WTC11 (cell line): ENCODE measurements at regions not wholly inside any gene's neighbourhood (a gene's known extent, or its start where the extent isn't known, plus 50 kb on each side); places are given as distances from the start of the nearest gene placed in this dataset.

Experiments used
- ATAC-seq: fragments of 200-7000 bp; cut with Tn5 transposase; 2 replicates; pipeline ENCODE4 v1.10.0; 2021; ENCODE audit warnings: mild to moderate bottlenecking, moderate library complexity
- CTCF ChIA-PET: fragments of 300-600 bp; sonication (Branson Sonifier 250); formaldehyde crosslinking; loops from one replicate; lab custom pipeline; 2021; ENCODE audit warnings: antibody characterized with exemption; lab: Charles Lee
- POLR2A ChIA-PET: fragments of 350-600 bp; sonication (Branson Sonifier 250); formaldehyde crosslinking; loops from one replicate; lab custom pipeline; 2021; ENCODE audit warnings: antibody characterized with exemption; lab: Charles Lee
- DNase-seq: peaks from one replicate; pipeline ENCODE4 v3.0.0; 2021; ENCODE audit warnings: low spot score
- H3K27ac Mint-ChIP-seq: 2 replicates; pipeline ENCODE4 v1.8.0; 2021; ENCODE audit warnings: mixed read lengths
- H3K27me3 Mint-ChIP-seq: 2 replicates; pipeline ENCODE4 v1.8.0; 2021; ENCODE audit warnings: low read depth, mild to moderate bottlenecking, moderate library complexity, mixed read lengths
- H3K36me3 Mint-ChIP-seq: 2 replicates; pipeline ENCODE4 v1.8.0; 2021; ENCODE audit warnings: mixed read lengths
- H3K4me1 Mint-ChIP-seq: 2 replicates; pipeline ENCODE4 v1.8.0; 2022; ENCODE audit warnings: mixed read lengths
- H3K4me3 Mint-ChIP-seq: 2 replicates; pipeline ENCODE4 v1.8.0; 2021; ENCODE audit warnings: mild to moderate bottlenecking, moderate library complexity, mixed read lengths
- H3K9me3 Mint-ChIP-seq: 2 replicates; pipeline ENCODE4 v1.8.0; 2021; ENCODE audit warnings: mixed read lengths
- CREB1 ChIP-seq: sonication (generic); formaldehyde crosslinking; IDR thresholded peaks from 2 replicates; pipeline ENCODE4 v1.8.0; 2023; ENCODE audit warnings: mild to moderate bottlenecking, missing genetic modification reagents
- GABPB1 ChIP-seq: sonication (generic); formaldehyde crosslinking; IDR thresholded peaks from 2 replicates; pipeline ENCODE4 v1.8.1; 2023; ENCODE audit warnings: mild to moderate bottlenecking, missing genetic modification reagents
- GTF2I ChIP-seq: fragments of 250-450 bp; sonication (Bioruptor Pico); conservative IDR thresholded peaks from 2 replicates; pipeline ENCODE4 v1.4.0; 2021; ENCODE audit warnings: mild to moderate bottlenecking
- MXD4 ChIP-seq: fragments of 250-450 bp; sonication (Bioruptor Pico); IDR thresholded peaks from 2 replicates; pipeline ENCODE4 v1.8.0; 2021; ENCODE audit warnings: mild to moderate bottlenecking, moderate library complexity, borderline replicate concordance
- RORB ChIP-seq: fragments of 250-450 bp; sonication (Bioruptor Pico); IDR thresholded peaks from 2 replicates; pipeline ENCODE4 v1.9.0; 2021; ENCODE audit warnings: mild to moderate bottlenecking
- SMAD4 ChIP-seq: sonication (generic); formaldehyde crosslinking; IDR thresholded peaks from 2 replicates; pipeline ENCODE4 v1.8.0; 2022; ENCODE audit warnings: mild to moderate bottlenecking, missing genetic modification reagents
- ZNF396 ChIP-seq: fragments of 250-450 bp; sonication (Bioruptor Pico); IDR thresholded peaks from 2 replicates; pipeline ENCODE4 v1.8.0; 2021; ENCODE audit warnings: mild to moderate bottlenecking, moderate library complexity, borderline replicate concordance
- ZNF423 ChIP-seq: fragments of 250-450 bp; sonication (Bioruptor Pico); IDR thresholded peaks from 2 replicates; pipeline ENCODE4 v2.1.2; 2022; ENCODE audit warnings: mild to moderate bottlenecking, moderate library complexity
- ZNF671 ChIP-seq: fragments of 250-450 bp; sonication (Bioruptor Pico); IDR thresholded peaks from 2 replicates; pipeline ENCODE4 v1.8.0; 2021; ENCODE audit warnings: mild to moderate bottlenecking
- TF ChIP-seq, protein P1 (sequence below): sonication (generic); formaldehyde crosslinking; IDR thresholded peaks from 2 replicates; pipeline ENCODE4 v1.8.0; 2023; ENCODE audit warnings: missing genetic modification reagents
- TF ChIP-seq, protein P2 (sequence below): sonication (generic); formaldehyde crosslinking; IDR thresholded peaks from 2 replicates; pipeline ENCODE4 v1.8.1; 2023; ENCODE audit warnings: mild to moderate bottlenecking, missing genetic modification reagents, moderate library complexity
- TF ChIP-seq, protein P3 (sequence below): sonication (generic); formaldehyde crosslinking; IDR thresholded peaks from 2 replicates; pipeline ENCODE4 v1.8.1; 2023; ENCODE audit warnings: mild to moderate bottlenecking, missing genetic modification reagents
- TF ChIP-seq, protein P4 (sequence below): sonication (generic); formaldehyde crosslinking; IDR thresholded peaks from 2 replicates; pipeline ENCODE4 v1.8.1; 2022; ENCODE audit warnings: low read depth, mild to moderate bottlenecking, moderate library complexity, missing genetic modification reagents, borderline replicate concordance
- TF ChIP-seq, protein P5 (sequence below): fragments of 250-450 bp; sonication (Bioruptor Pico); IDR thresholded peaks from 2 replicates; pipeline ENCODE4 v2.1.2; 2022; ENCODE audit warnings: mild to moderate bottlenecking, moderate library complexity

DNA sequence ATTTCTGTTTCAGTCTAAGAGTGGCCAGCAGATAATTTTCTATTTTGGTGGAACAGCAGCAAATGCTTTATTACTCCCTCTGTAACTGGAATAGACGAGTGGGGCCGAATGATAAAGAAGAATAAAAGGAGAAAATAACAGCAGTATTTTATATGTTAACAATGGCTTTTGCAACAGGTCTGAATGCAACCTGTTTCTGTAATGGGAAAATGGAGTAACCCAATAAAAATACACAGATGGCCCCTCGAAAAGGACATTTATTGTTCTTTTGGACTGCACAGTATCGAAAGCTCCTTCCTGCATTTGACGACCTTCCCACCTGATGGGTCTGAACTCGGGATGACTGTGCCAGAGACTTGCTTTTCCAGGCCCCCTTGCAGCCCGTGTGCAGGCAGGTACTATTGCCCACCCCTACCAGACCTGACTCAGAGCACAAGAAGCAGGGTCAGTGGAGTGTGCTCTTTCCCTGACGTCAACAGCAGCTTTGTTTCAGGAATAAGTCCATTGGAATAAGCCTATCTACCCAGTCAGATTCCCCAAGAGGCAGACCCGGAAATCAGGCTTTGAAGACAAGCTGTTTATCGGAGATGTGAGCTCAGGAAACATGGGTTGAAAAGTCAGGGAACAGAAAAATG lies 306.5 kb upstream of the NEBL start:
- H3K27me3 Mint-ChIP-seq, result no peaks in the 10 kb centered on the region
- no peak overlapping the region for H3K27ac Mint-ChIP-seq
- POLR2A ChIA-PET, result no interaction called here
- H3K9me3 Mint-ChIP-seq, result peaks cover 12% of the 10 kb centered on the region
- H3K36me3 Mint-ChIP-seq, result peaks cover 10% of the 10 kb centered on the region
- no peak for ATAC-seq
- CTCF ChIA-PET, result interaction anchor here (0.6 to 1.3 kb wide), 3 partner anchors 14 to 182 kb away, joined by 3 read pairs; no protein-coding TSS in a partner anchor
- no peak for TF ChIP-seq MXD4 (CRISPR knock-in tag)
- TF ChIP-seq ZNF423 (CRISPR knock-in tag), result no peak
- TF ChIP-seq SMAD4 (CRISPR knock-in tag), result no peak
- TF ChIP-seq, protein P1, sequence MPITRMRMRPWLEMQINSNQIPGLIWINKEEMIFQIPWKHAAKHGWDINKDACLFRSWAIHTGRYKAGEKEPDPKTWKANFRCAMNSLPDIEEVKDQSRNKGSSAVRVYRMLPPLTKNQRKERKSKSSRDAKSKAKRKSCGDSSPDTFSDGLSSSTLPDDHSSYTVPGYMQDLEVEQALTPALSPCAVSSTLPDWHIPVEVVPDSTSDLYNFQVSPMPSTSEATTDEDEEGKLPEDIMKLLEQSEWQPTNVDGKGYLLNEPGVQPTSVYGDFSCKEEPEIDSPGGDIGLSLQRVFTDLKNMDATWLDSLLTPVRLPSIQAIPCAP, result no peak
- TF ChIP-seq ZNF671, result no peak
- TF ChIP-seq, protein P2, sequence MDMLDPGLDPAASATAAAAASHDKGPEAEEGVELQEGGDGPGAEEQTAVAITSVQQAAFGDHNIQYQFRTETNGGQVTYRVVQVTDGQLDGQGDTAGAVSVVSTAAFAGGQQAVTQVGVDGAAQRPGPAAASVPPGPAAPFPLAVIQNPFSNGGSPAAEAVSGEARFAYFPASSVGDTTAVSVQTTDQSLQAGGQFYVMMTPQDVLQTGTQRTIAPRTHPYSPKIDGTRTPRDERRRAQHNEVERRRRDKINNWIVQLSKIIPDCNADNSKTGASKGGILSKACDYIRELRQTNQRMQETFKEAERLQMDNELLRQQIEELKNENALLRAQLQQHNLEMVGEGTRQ (CRISPR knock-in tag), result no peak
- TF ChIP-seq RORB (CRISPR knock-in tag), result no peak
- no peak for TF ChIP-seq CREB1 (CRISPR knock-in tag)
- TF ChIP-seq, all 79 proteins: peak for 0
- H3K4me3 Mint-ChIP-seq, result no peak overlapping the region
- H3K4me1 Mint-ChIP-seq, result peaks cover 5% of the 10 kb centered on the region; the same call in 1 of the 2 replicates
- no peak for DNase-seq

DNA sequence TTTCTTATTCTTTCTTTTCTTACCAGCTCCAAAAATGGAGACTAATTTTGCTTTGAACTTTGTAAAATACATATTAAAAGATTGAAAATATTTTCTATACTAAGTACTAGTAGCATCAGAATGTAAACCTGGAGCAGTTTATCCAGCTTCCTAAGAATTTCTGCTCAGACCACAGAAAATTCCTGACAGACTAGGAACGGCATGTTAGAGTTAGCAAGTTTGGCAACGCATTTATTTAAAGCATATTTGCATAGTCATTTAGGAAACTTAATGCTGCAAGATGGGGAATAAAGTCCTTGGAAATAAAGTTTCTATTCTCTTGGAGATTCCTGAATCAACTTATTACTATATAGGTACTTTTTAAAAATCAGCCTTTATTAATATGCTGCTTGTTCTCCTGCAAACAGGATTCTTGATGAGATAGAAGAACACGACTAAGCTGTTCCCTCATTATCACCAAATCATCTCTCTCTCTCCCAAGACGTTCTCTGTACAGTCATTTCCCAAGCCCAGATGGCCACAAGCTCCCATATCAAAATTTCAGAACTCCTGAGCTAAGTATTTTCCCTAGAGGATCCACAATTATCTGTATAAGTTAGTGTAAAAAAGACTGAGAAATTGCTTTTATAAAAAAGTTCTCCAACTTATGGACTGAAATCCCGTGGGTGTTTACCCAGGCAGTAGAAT lies 305.8 kb upstream of the NEBL start:
- no peak overlapping the region for H3K4me3 Mint-ChIP-seq
- no peak for ATAC-seq
- peaks cover 5% of the 10 kb centered on the region; the same call in 1 of the 2 replicates for H3K4me1 Mint-ChIP-seq
- no peak for DNase-seq
- no peak overlapping the region for H3K27ac Mint-ChIP-seq
- H3K27me3 Mint-ChIP-seq, result peaks cover 1% of the 10 kb centered on the region; the same call in 1 of the 2 replicates
- peaks cover 14% of the 10 kb centered on the region for H3K36me3 Mint-ChIP-seq
- no peak for TF ChIP-seq ZNF396 (CRISPR knock-in tag)
- TF ChIP-seq, protein P3, sequence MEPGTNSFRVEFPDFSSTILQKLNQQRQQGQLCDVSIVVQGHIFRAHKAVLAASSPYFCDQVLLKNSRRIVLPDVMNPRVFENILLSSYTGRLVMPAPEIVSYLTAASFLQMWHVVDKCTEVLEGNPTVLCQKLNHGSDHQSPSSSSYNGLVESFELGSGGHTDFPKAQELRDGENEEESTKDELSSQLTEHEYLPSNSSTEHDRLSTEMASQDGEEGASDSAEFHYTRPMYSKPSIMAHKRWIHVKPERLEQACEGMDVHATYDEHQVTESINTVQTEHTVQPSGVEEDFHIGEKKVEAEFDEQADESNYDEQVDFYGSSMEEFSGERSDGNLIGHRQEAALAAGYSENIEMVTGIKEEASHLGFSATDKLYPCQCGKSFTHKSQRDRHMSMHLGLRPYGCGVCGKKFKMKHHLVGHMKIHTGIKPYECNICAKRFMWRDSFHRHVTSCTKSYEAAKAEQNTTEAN (CRISPR knock-in tag), result no peak
- peaks cover 16% of the 10 kb centered on the region for H3K9me3 Mint-ChIP-seq
- CTCF ChIA-PET, result interaction anchor here (0.6 to 1.3 kb wide), 3 partner anchors 13 to 38 kb away, joined by 3 to 4 read pairs (median 3); no protein-coding TSS in a partner anchor
- POLR2A ChIA-PET, result interaction anchor here (0.5 kb wide), 2 partner anchors 35 to 293 kb away, joined by 3 to 4 read pairs; no protein-coding TSS in a partner anchor

DNA sequence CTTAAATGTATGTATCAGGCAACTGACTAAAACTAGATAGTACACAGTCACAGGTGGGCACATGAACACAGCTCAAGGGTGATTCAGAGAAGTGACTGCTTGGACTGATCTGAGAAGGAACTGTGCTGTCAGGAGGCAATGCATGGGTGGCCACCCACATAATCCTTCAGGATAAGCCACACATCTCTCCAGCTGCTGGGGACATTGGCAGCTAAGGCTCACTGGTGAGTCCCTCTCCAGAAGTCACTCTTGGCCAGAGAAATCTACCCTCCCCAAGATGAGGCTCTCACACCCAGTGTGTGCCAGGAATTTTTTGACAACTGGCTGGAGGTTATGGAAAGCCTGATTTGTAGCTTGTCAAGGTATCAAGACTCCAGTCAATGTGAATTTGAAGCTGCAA lies 302.4 kb upstream of the NEBL start:
- DNase-seq (no peak), ATAC-seq (no peak)
- ChIA-PET POLR2A (no interaction called here), CTCF (no interaction called here)
- Mint-ChIP-seq H3K27me3 (peaks cover 3% of the 10 kb centered on the region; the same call in 1 of the 2 replicates), H3K4me1 (peaks cover 5% of the 10 kb centered on the region; the same call in 1 of the 2 replicates), H3K4me3 (no peak overlapping the region), H3K36me3 (peaks cover 12% of the 10 kb centered on the region), H3K9me3 (peaks cover 22% of the 10 kb centered on the region), H3K27ac (no peak overlapping the region)
- TF ChIP-seq, protein P2 (CRISPR knock-in tag), result no peak
- TF ChIP-seq, protein P4, sequence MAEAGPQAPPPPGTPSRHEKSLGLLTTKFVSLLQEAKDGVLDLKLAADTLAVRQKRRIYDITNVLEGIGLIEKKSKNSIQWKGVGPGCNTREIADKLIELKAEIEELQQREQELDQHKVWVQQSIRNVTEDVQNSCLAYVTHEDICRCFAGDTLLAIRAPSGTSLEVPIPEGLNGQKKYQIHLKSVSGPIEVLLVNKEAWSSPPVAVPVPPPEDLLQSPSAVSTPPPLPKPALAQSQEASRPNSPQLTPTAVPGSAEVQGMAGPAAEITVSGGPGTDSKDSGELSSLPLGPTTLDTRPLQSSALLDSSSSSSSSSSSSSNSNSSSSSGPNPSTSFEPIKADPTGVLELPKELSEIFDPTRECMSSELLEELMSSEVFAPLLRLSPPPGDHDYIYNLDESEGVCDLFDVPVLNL (CRISPR knock-in tag), result no peak
- no peak for TF ChIP-seq GTF2I (CRISPR knock-in tag)
- TF ChIP-seq, protein P5, sequence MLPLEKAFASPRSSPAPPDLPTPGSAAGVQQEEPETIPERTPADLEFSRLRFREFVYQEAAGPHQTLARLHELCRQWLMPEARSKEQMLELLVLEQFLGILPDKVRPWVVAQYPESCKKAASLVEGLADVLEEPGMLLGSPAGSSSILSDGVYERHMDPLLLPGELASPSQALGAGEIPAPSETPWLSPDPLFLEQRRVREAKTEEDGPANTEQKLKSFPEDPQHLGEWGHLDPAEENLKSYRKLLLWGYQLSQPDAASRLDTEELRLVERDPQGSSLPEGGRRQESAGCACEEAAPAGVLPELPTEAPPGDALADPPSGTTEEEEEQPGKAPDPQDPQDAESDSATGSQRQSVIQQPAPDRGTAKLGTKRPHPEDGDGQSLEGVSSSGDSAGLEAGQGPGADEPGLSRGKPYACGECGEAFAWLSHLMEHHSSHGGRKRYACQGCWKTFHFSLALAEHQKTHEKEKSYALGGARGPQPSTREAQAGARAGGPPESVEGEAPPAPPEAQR (CRISPR knock-in tag), result no peak
- no peak for TF ChIP-seq GABPB1 (CRISPR knock-in tag)
- TF ChIP-seq RORB (CRISPR knock-in tag), result no peak
